Cardiac fibroblast (primary cell): ENCODE measurements at regions not wholly inside any gene's neighbourhood (a gene's known extent, or its start where the extent isn't known, plus 50 kb on each side); places are given as distances from the start of the nearest gene placed in this dataset.
A peak's percentile ranks its signal among the peaks of the same experiment; 100 is the strongest.

Source experiments
- DNase-seq, 2 donors: peaks; one replicate each; pipeline versions ENCODE4 v3.0.0 to v3.0.0-alpha.2; 2010; ENCODE audit warnings: low read depth in 2 of 2
- H3K4me3 ChIP-seq, 2 donors: replicated peaks in 1 of 2; 1 replicate in 1 of 2; 2 replicates in 1 of 2; pipeline ENCODE4 v1.5.1; 2011; ENCODE audit warnings: low read depth in 2 of 2, low read length in 2 of 2, mild to moderate bottlenecking in 2 of 2, moderate library complexity in 1 of 2
- TF ChIP-seq, protein P1 (sequence below): IDR thresholded peaks from one replicate; pipeline ENCODE4 v1.5.1; 2011; ENCODE audit warnings: low read depth, mild to moderate bottlenecking, low read length, inconsistent platforms

DNA sequence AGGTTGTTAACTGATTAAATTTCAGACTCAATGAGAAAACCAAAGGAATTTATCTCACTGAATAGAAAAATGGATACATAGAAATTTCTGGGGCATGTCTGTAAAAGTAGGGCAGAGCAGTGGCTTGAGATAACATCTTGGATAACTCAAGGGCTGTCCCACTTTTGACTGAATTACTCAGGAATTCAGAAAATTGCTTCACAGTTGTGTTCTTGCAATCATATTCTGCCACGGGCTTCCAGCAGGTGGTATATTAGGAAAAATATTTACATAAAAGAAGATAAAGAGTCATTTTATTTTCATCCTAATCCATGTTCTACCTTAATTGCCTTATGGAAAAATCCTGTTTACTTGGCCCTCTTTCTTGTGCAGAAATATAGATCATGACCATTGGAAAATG, 156.4 kb upstream of the AKIRIN2 start:
- DNase-seq = peak in 1 of 2 donors; percentile 18
- H3K4me3 ChIP-seq = no peak overlapping the region
- TF ChIP-seq, protein P1, sequence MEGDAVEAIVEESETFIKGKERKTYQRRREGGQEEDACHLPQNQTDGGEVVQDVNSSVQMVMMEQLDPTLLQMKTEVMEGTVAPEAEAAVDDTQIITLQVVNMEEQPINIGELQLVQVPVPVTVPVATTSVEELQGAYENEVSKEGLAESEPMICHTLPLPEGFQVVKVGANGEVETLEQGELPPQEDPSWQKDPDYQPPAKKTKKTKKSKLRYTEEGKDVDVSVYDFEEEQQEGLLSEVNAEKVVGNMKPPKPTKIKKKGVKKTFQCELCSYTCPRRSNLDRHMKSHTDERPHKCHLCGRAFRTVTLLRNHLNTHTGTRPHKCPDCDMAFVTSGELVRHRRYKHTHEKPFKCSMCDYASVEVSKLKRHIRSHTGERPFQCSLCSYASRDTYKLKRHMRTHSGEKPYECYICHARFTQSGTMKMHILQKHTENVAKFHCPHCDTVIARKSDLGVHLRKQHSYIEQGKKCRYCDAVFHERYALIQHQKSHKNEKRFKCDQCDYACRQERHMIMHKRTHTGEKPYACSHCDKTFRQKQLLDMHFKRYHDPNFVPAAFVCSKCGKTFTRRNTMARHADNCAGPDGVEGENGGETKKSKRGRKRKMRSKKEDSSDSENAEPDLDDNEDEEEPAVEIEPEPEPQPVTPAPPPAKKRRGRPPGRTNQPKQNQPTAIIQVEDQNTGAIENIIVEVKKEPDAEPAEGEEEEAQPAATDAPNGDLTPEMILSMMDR = no peak

DNA sequence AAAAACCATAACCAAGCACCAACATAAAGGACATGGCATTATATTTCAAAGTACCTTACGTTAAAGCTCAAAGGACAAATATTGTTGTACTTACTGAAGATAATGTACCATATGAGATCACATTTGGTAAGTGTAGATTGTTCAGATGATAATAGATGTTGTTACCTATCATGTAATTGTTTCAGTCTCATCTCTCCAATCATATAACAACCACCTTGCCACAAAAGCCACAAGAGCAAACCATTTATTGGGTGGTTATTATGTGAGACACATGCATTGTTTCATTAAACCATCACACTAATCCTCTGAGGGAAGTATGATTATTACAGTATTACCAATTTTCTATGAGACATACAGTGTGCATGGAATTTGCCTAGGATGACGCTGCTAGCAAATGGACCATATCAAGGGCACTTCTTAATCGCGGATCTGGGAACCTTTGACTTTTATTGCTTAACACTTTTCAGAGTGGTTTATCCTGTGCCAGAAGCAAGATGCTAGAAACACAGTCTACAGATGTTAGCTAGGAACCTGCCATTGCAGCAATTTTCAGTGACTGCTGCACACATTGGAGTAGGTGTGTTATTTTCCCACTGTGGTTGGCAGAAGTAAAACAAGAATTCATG, 149.8 kb upstream of the AKIRIN2 start:
- DNase-seq = no peak
- TF ChIP-seq, protein P1 = no peak
- no peak overlapping the region for H3K4me3 ChIP-seq

- peak; percentile 20 to 42 for DNase-seq
Measured at GRCh38 chr6:87848616-87849015, 146.6 kb upstream of the AKIRIN2 start.

DNA sequence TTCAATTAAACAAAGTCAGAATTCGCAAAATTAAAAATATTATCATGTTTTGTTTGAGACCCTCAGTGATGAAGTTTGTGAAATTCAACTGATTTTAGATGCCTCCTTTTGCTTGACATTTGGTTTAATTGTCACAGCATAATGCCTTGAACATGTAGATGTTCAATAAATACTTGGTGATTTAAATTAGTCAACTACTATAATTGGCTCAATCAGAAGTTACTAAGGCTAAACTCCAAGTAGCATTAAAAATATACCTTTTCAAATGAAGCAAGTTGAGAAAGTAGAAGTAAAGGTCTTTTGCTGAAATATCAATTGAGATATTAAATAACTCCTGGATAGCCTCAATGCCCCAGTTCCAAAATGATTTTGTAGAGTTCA, 145.8 kb upstream of the AKIRIN2 start:
- H3K4me3 ChIP-seq = no peak overlapping the region
- TF ChIP-seq, protein P1 = no peak
- no peak for DNase-seq

More at GRCh38 chr6:87848616-87849015, 146.6 kb upstream of the AKIRIN2 start:
- TF ChIP-seq, protein P1 = no peak
- no peak overlapping the region for H3K4me3 ChIP-seq

DNA sequence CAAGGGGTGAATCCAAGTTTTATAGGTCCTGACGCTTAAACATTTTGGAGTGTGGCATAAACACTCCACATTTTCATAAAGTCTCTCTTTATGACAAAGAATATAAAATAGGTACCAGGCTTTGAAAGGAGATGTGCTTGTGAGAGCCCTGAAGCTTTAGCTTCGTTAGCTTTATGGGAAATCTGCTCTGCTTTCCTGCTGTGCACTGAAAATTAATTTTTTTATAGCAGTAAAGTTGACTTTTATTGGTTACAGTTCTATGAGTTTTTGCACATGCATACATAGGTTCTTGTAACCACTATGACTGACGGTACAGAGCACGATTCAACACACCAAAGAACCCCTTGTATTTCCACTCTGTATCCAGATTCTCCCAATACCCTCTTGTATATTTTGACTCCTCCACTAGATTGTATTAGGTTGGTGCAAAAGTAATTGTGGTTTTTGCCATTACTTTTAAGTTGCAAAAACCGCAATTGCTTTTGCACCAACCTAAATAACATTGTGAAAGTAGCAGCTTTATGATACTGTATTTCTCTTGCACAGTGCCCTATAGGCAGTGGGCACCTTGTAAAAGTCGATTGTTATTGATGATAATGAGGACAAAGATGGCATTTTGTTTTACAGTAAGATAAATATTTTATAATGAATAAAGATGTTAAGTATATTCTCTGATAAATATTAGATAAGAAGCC, 145.2 kb upstream of the AKIRIN2 start:
- TF ChIP-seq, protein P1 = no peak
- DNase-seq = no peak
- H3K4me3 ChIP-seq = no peak overlapping the region

DNA sequence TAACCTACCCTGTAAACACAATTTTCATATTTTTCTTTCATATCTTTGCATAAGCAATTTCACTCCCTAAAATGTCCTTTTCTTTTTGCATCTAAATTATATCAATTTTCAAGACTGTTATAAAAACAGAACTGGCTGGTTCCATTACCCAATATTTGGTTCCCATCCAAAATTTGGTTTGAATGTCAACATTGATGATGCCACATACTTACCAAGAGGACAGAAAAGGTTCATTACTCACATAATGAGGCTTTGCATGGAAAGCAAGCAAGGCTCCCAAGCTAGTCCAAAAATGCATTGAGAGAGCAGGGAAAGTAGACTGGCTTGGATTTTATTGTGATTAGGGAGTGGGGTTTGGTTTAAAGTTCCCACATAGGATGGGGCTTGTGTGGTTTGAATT, 144.4 kb upstream of the AKIRIN2 start:
- DNase-seq = no peak
- TF ChIP-seq, protein P1 = no peak
- H3K4me3 ChIP-seq = no peak overlapping the region
